HL-60/S4 treated with retinoic acid at 250 ng/mL for 4 days and 3 days (cell line): ENCODE measurements at regions not wholly inside any gene's neighbourhood (a gene's known extent, or its start where the extent isn't known, plus 50 kb on each side); places are given as distances from the start of the nearest gene placed in this dataset.

Experiments
- in situ Hi-C: fragments of 300-500 bp; cut with MboI; formaldehyde crosslinking; loops from 2 replicates; pipeline ENCODE4 v1.7.0; 2022; ENCODE audit warnings: low sequenced_read_pairs

GRCh38 chr15:31799715-31800321 is 230.5 kb upstream of the CHRNA7 start:
- in situ Hi-C loops = no loop called here

GRCh38 chr15:31801152-31801551 is 229.2 kb upstream of the CHRNA7 start:
- in situ Hi-C loops = no loop called here

GRCh38 chr15:31802761-31803160 is 227.6 kb upstream of the CHRNA7 start:
- in situ Hi-C loops = no loop called here

- in situ Hi-C loops = no loop called here
Observed at GRCh38 chr15:31803388-31803884, 226.9 kb upstream of the CHRNA7 start.

- in situ Hi-C loops = no loop called here
Observed at GRCh38 chr15:31805090-31805662, 225.1 kb upstream of the CHRNA7 start.

- in situ Hi-C loops = no loop called here
Observed at GRCh38 chr15:31806106-31806505, 224.2 kb upstream of the CHRNA7 start.

GRCh38 chr15:31811641-31812040 is 218.7 kb upstream of the CHRNA7 start:
- in situ Hi-C loops = no loop called here

- in situ Hi-C loops = no loop called here
Observed at GRCh38 chr15:31814082-31814481, 216.2 kb upstream of the CHRNA7 start.

GRCh38 chr15:31815411-31816155 is 214.7 kb upstream of the CHRNA7 start:
- in situ Hi-C loops = no loop called here

GRCh38 chr15:31822463-31822862 is 207.9 kb upstream of the CHRNA7 start:
- in situ Hi-C loops = no loop called here

- in situ Hi-C loops = no loop called here
Observed at GRCh38 chr15:31824024-31824423, 206.3 kb upstream of the CHRNA7 start.

GRCh38 chr15:31828594-31828993 is 201.7 kb upstream of the CHRNA7 start:
- in situ Hi-C loops = no loop called here

- in situ Hi-C loops = no loop called here
Observed at GRCh38 chr15:31830591-31830990, 199.7 kb upstream of the CHRNA7 start.

GRCh38 chr15:31831596-31831995 is 198.7 kb upstream of the CHRNA7 start:
- in situ Hi-C loops = no loop called here

GRCh38 chr15:31834654-31835053 is 195.7 kb upstream of the CHRNA7 start:
- in situ Hi-C loops = no loop called here

GRCh38 chr15:31839388-31839787 is 190.9 kb upstream of the CHRNA7 start:
- in situ Hi-C loops = no loop called here

- in situ Hi-C loops = no loop called here
Observed at GRCh38 chr15:31840849-31841476, 189.4 kb upstream of the CHRNA7 start.

GRCh38 chr15:31842532-31843195 is 187.7 kb upstream of the CHRNA7 start:
- in situ Hi-C loops = no loop called here

- in situ Hi-C loops = no loop called here
Observed at GRCh38 chr15:31843426-31844055, 186.8 kb upstream of the CHRNA7 start.

- in situ Hi-C loops = no loop called here
Observed at GRCh38 chr15:31845791-31846190, 184.5 kb upstream of the CHRNA7 start.

GRCh38 chr15:31847961-31848360 is 182.4 kb upstream of the CHRNA7 start:
- in situ Hi-C loops = no loop called here
